ENCODE measurements at regions not wholly inside any gene's neighbourhood (a gene's known extent, or its start where the extent isn't known, plus 50 kb on each side); places are given as distances from the start of the nearest gene placed in this dataset.

GRCh38 chr4:111864066-111864465, 281.2 kb upstream of the FAM241A start:
- TF ChIP-seq CTCF (conservative IDR thresholded peaks at IDR 0.05; ENCODE audit: low read length) (no peak), EZH2phosphoT487 (IDR thresholded peaks at IDR 0.05; ENCODE audit: borderline replicate concordance, low read depth, low read length) (no peak)

Measured in OCI-LY7 (cell line).